Peyer's patch (tissue), 4 donors: ENCODE measurements at regions not wholly inside any gene's neighbourhood (a gene's known extent, or its start where the extent isn't known, plus 50 kb on each side); places are given as distances from the start of the nearest gene placed in this dataset.

Source experiments
- CTCF ChIP-seq, 6 experiments: fragments of 450-650 bp in 4 of 6; fragments of 200-600 bp in 2 of 6; sonication (generic) in 1 of 6; IDR thresholded peaks; one replicate each; pipeline ENCODE4 v1.5.1; 2017 to 2019; ENCODE audit warnings: antibody characterized with exemption in 6 of 6, mild to moderate bottlenecking in 3 of 6, moderate library complexity in 1 of 6
- POLR2A ChIP-seq, 2 donors: fragments of 450-650 bp; IDR thresholded peaks; one replicate each; pipeline ENCODE4 v1.5.1; 2017; ENCODE audit warnings: antibody characterized with exemption in 2 of 2, mild to moderate bottlenecking in 2 of 2, moderate library complexity in 2 of 2

- TF ChIP-seq POLR2A (IDR thresholded peaks at IDR 0.05) (no peak), CTCF (IDR thresholded peaks at IDR 0.05) (no peak)
Measured at GRCh38 chr5:15376803-15377202, 123.2 kb upstream of the FBXL7 start.
